Ramos (cell line): ENCODE measurements at regions not wholly inside any gene's neighbourhood (a gene's known extent, or its start where the extent isn't known, plus 50 kb on each side); places are given as distances from the start of the nearest gene placed in this dataset.
"Not testable (repeated sequence)": the region's sequence is repeated elsewhere in the genome, so short reads cannot be mapped to it uniquely, and the experiment has no call there.

Experiments used
- in situ Hi-C: fragments of 300-500 bp; cut with MboI; formaldehyde crosslinking; loops from one replicate; pipeline ENCODE4 v1.14.3; 2022; ENCODE audit warnings: low sequenced_read_pairs; ENCODE audit not compliant: unreplicated experiment

DNA sequence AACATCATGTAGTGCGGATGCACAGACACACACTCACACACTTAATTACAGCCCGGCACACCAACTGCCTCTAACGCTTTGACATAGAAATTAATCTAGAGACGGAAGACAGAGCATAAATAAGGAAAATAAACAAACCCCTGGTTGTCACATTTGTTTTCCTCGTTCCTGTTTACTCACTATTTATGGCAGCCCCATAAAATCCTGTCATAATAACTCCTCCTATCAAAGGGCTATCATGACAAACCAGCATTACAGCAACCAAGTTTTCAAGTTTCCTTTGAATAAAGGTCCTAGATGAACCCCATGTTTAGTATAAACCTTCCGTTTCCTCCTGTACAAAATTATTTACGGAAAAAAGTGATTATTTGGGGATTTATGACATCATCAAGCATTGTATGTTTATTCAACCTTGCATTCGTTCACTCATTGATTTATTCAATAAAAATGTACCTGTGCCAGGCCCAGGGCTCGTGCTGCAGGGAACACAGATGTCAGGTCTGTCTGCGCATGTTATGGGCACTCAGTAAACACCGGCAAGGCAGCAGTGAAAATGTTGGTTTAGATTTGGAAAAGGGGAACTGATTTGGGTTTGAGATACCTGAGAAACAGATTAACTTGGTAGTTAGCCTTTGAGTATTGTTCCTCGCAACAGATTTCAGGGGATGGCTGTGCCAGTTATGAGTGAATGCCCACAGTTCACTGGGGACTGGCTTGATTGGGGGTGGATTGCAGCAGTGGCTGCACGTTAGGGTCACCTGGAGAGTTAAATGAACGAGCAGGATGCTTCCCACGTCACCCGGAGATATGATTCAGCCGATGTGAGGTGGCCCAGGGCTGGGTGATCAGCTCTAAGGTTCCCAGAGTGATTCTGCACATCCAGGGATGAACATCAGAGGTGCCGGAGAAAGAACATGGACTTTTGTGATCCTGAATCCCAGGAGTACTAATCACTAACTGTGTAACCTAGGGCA is 295.3 kb upstream of the FOXQ1 start:
- in situ Hi-C loops = no loop called here

- in situ Hi-C loops = no loop called here
Observed at GRCh38 chr6:1015825-1016224, 296.1 kb upstream of the FOXQ1 start.

- in situ Hi-C loops = no loop called here
Observed at GRCh38 chr6:1014431-1014807, 297.5 kb upstream of the FOXQ1 start.

- in situ Hi-C loops = no loop called here
Observed at GRCh38 chr6:1013656-1014430, 298.1 kb upstream of the FOXQ1 start.

- in situ Hi-C loops = no loop called here
Observed at GRCh38 chr6:1009103-1009502, 302.8 kb upstream of the FOXQ1 start.

- in situ Hi-C loops = no loop called here
Observed at GRCh38 chr6:1007159-1007558, 304.7 kb upstream of the FOXQ1 start.

GRCh38 chr6:1004885-1005630 is 306.8 kb upstream of the FOXQ1 start:
- in situ Hi-C loops = no loop called here

DNA sequence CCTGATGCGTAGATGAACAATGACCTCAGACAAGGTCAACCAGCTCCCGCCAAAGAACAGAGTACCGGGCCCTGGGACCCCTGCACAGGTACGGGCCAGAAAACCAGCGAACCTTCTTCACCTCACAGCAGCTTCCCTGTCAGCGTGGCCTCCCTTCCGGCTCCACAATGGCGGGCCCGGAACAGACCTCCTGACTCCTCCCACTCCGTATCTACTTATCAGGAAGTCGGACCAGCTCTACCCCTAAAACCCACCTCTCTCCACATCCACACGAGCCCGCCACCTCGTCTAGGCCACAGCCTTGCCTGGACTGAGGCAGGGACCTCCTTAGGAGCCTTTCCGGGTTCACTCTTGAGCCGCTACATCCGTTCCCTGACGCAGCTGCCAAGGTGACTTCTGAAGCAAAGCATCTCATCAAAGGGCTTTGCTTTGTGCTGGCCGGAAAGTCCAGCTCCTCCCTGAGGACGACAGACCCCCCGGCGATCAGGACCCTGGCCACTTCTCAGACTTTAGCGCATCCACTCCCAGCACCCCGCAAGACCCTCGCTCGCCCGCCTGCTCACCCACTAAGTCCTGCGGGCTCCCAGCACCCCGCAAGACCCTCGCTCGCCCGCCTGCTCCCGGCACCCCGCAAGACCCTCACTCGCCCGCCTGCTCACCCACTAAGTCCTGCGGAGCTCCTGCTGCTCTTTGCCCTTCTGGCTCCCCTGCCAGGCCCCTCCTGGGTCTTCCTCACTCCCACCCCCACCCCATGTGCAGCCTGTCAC is 308.3 kb upstream of the FOXQ1 start:
- in situ Hi-C loops = no loop called here

DNA sequence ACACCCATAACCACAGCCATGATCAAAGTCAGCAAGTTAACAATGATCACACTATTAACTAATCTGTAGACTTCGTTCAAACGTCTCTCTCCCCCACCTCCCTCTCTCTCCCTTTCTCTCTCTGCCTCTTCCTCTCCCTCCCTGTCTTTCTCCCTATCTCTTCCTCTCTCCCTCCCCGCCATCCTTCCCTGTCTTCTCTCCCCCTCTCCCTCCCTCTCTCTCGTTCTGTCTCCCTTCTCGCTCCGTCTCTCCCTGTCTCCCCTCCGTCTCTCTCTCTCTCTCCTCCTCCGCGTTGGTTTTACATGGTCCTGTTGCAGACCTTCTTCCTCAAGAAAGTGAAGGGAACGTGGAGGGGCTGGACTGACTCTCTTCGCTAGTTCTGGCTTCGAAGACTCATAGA is 308.9 kb upstream of the FOXQ1 start:
- in situ Hi-C loops = no loop called here

GRCh38 chr6:1001655-1002349 is 308.9 kb upstream of the EXOC2 start:
- in situ Hi-C loops = no loop called here

DNA sequence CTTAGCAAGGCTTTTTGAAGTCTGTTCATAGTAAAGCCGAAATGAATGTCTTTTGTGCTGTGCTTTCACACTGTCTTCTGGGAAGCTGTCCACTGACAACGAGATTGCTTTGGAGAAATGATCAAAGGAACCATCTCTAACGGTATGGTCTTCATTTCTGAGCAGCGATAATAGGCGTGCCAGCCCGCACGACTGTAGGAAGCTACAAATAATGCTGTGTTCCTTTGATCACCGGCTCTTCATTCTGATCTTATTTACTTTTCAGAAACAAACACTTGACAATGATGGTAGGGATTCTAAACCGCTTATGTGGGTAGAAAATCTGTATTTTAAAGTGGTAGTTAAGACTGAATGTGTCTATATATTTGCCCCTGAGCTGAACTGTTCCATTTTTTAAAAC is 306.6 kb upstream of the EXOC2 start:
- in situ Hi-C loops = no loop called here

- in situ Hi-C loops = no loop called here
Observed at GRCh38 chr6:998551-998950, 305.6 kb upstream of the EXOC2 start.

- in situ Hi-C loops = no loop called here
Observed at GRCh38 chr6:996271-996852, 303.4 kb upstream of the EXOC2 start.

DNA sequence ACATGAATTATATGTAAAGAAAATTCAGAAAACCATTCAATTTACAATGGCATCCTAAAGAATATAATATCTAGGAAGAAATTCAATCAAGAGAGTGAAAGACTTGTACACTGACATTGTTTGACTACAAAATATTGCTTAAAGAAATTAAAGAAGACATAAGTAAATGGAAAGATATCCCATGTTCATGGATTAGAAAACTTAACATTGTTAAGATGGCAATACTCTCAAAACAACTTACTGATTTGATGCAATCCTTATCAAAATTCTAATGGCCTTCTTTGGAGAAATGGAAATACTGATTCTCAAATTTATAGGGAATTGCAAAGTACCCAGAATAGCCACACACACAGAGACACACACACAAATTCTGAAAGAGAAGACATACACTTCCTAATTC is 298.3 kb upstream of the EXOC2 start:
- in situ Hi-C loops = no loop called here

- in situ Hi-C loops = no loop called here
Observed at GRCh38 chr6:984031-984430, 291.1 kb upstream of the EXOC2 start.

GRCh38 chr6:978937-979685 is 286.2 kb upstream of the EXOC2 start:
- in situ Hi-C loops = no loop called here

GRCh38 chr6:977226-977625 is 284.3 kb upstream of the EXOC2 start:
- in situ Hi-C loops = not testable (repeated sequence)

GRCh38 chr6:971981-972640 is 279.2 kb upstream of the EXOC2 start:
- in situ Hi-C loops = no loop called here
